Activated CD4-positive, alpha-beta T cell treated with anti-CD3 and anti-CD28 coated beads, Interleukin-2, amount 10 ng/mL, durations not matched to agents 24 days and 14 days (primary cell): ENCODE measurements at regions not wholly inside any gene's neighbourhood (a gene's known extent, or its start where the extent isn't known, plus 50 kb on each side); places are given as distances from the start of the nearest gene placed in this dataset.
A peak's percentile ranks its signal among the peaks of the same experiment; 100 is the strongest.

Source experiments
- DNase-seq: peaks from one replicate; pipeline ENCODE4 v3.0.0; 2022
- H3K27ac Mint-ChIP-seq: one replicate; pipeline ENCODE4 v1.8.0; 2022; ENCODE audit warnings: mild to moderate bottlenecking, mixed read lengths
- H3K27me3 Mint-ChIP-seq: one replicate; pipeline ENCODE4 v1.8.0; 2022; ENCODE audit warnings: mixed read lengths
- H3K36me3 Mint-ChIP-seq: one replicate; pipeline ENCODE4 v1.8.0; 2022; ENCODE audit warnings: low read depth, mild to moderate bottlenecking, mixed read lengths
- H3K4me1 Mint-ChIP-seq: one replicate; pipeline ENCODE4 v1.8.0; 2021; ENCODE audit warnings: mixed read lengths
- H3K4me3 Mint-ChIP-seq: one replicate; pipeline ENCODE4 v1.8.0; 2022; ENCODE audit warnings: mild to moderate bottlenecking, moderate library complexity, mixed read lengths
- H3K9me3 Mint-ChIP-seq: one replicate; pipeline ENCODE4 v1.8.0; 2021; ENCODE audit warnings: mixed read lengths
- intact Hi-C: fragments of 100-400 bp; cut with micrococcal nuclease; formaldehyde crosslinking; loops from one replicate; pipeline ENCODE4 v1.15.1; 2023

DNA sequence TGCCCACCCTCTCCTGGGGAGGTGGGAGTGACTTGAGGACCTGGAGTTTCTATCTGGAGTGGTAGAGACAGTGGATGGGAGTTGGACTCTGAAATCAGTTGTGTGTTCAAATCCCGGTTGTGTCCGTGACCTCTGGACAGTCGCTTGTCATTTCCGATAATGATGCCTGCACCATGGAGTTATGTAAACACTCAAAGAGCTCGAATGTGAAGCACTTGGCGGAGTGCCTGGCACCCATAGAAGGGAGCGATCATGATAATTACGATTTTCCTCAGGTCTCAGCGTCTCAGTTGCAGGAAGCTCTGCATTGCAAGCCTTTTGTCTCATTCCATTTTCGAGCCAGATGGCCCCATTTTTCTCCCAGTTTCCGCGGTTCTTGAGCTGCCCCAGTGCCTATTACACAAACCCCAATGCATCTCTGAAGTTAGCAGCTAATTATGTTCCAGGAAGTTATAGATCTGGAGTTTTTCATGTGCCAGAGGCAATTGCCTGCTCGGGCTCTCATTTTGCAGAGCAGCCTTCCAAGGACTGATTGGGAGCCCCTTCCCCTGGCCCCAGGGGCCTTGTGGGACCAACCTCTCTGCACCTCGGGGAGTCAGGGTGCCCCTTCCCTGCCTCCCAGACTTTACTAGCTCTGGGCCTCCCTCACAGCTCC, 175.5 kb upstream of the MVB12B start:
- Mint-ChIP-seq H3K9me3 (no peaks in the 10 kb centered on the region), H3K4me3 (no peak overlapping the region), H3K27ac (no peak overlapping the region), H3K27me3 (peaks cover 14% of the 10 kb centered on the region), H3K36me3 (no peaks in the 10 kb centered on the region), H3K4me1 (peaks cover 5% of the 10 kb centered on the region)
- intact Hi-C loops: no loop called here
- DNase-seq: peak; percentile 40

DNA sequence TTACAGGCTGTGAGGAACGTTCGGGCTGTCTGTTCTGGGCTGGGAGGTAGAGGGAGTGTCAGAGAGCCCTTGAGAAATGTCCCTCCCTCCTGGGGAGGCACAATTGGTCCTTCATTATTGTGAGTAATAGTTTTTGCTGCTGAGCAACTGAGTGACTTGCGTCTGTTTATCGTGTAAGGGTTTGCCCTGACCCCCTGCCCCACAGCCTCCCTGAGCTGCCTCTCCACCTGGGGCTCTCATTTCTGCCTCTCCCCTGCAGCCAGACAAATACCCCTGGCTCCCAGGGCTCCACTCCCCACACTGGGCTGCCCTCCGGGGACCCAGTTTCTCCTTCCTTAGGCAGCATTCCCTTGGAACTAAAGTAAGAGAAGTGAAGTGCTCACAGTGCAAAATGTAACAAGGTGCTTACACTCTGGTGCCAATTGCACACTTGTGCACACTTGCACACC, 174.9 kb upstream of the MVB12B start:
- Mint-ChIP-seq H3K36me3 (no peaks in the 10 kb centered on the region), H3K9me3 (no peaks in the 10 kb centered on the region), H3K27ac (no peak overlapping the region), H3K27me3 (peaks cover 11% of the 10 kb centered on the region), H3K4me3 (no peak overlapping the region), H3K4me1 (peaks cover under 1% of the 10 kb centered on the region)
- peak; percentile 38 for DNase-seq
- intact Hi-C loops: no loop called here

DNA sequence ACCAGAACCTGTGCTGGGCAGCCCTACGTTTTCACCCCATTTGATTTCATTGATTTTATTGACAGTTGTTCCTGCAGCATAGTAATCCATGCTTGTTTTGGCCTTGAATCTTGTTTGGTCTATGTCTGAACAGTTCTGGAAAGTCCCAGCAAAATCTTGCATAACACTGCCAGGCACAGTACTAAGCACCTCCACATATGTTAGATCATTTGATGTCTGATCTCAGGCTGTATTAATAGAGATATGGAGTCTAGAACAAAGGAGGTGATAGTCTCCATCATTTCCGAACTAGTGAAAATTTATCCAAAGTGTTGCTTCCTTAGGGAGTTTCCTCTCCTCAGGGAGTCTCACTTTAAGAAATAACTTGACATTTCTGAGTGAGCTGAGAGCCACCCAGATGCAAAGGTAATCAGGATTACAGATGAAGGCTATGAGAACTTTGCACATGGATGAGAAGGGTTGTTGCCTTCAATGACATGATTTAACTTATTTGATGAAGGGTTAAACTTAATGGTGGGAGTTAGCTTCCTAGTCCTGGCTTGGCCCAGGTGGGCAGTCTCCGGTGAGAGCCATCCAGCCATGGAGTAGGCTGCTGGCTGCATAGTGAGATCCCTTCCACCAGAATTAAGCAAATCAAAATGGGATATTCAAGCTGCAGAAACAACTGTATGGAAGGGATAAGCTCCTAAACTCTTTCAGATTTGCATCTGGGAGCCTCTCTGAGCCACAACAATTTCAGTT, 173.8 kb upstream of the MVB12B start:
- H3K27ac Mint-ChIP-seq: no peak overlapping the region
- DNase-seq: no peak
- H3K9me3 Mint-ChIP-seq: no peaks in the 10 kb centered on the region
- intact Hi-C loops: no loop called here
- H3K4me1 Mint-ChIP-seq: no peaks in the 10 kb centered on the region
- H3K36me3 Mint-ChIP-seq: no peaks in the 10 kb centered on the region
- peaks cover 5% of the 10 kb centered on the region for H3K27me3 Mint-ChIP-seq
- no peak overlapping the region for H3K4me3 Mint-ChIP-seq

DNA sequence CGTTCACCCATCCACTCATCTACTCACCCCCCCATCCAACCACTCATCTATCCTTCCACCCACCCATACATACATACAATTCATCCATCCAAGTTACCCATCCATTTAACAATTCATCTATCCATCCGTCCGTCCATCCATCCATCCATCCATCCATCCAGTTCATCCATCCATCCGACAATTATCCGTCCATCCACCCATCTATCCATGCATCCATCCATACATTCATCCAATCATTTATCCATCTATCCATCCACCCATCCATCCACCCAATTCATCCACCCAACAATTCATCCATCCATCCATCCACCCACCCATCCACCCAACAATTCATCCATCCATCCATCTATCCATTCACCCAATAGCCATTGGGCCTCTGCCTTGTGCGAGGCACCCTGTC, 173.2 kb upstream of the MVB12B start:
- Mint-ChIP-seq H3K9me3 (no peaks in the 10 kb centered on the region), H3K4me1 (no peaks in the 10 kb centered on the region), H3K27ac (no peak overlapping the region), H3K4me3 (no peak overlapping the region), H3K36me3 (no peaks in the 10 kb centered on the region), H3K27me3 (no peaks in the 10 kb centered on the region)
- DNase-seq: no peak
- intact Hi-C loops: no loop called here

DNA sequence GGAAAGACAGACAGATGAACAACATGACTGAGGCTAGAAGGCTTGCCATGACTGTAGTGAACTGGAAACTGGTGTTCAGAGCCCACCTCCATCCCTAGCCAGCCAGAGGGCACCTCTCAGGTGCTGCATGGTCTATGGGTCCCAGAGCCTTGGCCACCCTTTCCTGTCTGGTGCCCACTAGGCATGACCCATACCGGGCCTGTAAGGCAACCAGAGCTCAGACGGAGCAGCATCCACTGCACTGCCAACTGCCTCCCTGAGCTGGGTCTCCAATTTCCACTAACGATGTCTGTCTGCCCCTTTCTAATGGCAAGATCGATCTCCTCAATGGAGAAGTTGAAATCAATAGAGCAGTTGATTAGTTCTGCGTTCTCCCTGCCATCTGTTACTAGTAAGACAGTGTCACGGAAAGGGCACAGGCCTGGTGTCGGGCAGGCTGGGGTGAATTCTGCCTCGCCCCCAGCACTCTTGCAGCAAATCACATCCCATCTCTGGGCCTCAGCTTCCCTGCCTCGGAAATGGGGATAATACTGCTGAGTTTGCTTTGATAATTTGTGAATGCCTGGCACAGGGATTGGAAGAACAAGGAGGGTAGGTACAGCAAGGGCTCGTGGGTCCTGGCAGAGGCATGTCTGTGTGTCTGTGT, 172.3 kb upstream of the MVB12B start:
- Mint-ChIP-seq H3K36me3 (no peaks in the 10 kb centered on the region), H3K4me1 (no peaks in the 10 kb centered on the region), H3K4me3 (no peak overlapping the region), H3K27ac (no peak overlapping the region), H3K27me3 (peaks cover 2% of the 10 kb centered on the region), H3K9me3 (no peaks in the 10 kb centered on the region)
- intact Hi-C loops: no loop called here
- no peak for DNase-seq

DNA sequence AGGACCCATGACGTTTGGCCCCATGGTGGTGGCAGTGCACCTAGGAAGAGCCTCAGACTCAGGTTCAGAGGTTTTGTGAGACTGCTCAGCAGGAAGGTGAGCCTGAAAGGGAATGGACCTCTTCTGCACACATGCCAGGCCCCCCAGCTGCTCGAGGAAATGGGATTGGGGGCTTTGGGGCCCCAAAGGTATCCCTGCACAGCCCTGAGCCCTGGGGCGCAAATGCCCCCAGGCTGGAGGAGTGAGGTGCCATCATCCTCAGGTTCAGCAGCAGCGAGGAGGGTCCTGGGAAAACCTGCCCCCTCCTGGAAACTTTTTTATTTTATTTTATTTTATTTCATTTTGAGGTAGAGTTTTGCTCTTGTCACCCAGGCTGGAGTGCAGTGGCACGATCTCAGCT, 171.8 kb upstream of the MVB12B start:
- DNase-seq: no peak
- H3K36me3 Mint-ChIP-seq: no peaks in the 10 kb centered on the region
- peaks cover 2% of the 10 kb centered on the region for H3K27me3 Mint-ChIP-seq
- no peak overlapping the region for H3K4me3 Mint-ChIP-seq
- no peak overlapping the region for H3K27ac Mint-ChIP-seq
- H3K9me3 Mint-ChIP-seq: no peaks in the 10 kb centered on the region
- intact Hi-C loops: no loop called here
- H3K4me1 Mint-ChIP-seq: no peaks in the 10 kb centered on the region

DNA sequence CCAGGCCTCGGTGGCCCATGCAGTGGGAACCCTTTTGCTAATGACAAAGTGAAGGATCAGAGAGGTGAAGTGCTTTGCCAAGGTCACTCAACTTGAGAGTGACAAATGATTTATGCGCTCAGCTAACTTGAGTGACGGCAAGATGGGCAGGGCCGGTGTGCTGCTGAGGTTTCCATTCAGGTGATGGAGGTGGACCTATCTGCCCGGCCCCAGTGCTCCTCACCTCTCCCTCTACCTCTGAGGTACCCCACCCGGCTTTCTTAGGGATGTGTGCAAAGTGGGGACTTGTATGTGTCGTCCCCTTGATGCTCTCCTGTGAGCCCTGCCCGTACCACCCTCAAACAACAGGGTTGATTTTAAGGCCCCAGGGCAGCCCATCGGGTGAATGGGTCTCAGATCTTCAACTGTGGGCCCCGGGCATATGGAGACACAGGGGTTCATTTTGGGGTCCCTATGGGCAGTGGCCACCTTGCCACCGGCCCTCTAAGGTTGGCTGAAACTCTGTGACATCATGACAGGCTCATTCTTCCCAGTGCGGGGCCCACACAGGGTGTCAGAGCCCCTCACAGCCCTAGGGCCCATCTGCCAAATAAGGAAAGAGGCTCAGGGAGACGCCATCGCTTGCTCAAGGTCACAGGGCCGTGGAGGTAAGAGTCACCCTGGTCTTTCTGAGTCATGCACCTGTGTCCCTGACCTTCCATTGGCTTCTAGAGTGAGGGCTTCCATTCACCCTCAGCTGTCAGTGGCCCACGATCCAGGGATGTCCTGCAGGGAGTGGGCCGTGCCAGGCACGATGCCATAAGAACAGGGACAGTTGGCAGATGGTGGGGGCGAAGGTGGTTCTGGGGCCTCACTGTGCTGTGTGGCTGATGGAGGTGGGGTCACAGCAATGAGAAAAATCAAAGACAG, 170.6 kb upstream of the MVB12B start:
- Mint-ChIP-seq H3K36me3 (no peaks in the 10 kb centered on the region), H3K27me3 (peaks cover 2% of the 10 kb centered on the region), H3K4me3 (no peak overlapping the region), H3K9me3 (no peaks in the 10 kb centered on the region), H3K27ac (no peak overlapping the region), H3K4me1 (no peaks in the 10 kb centered on the region)
- peak; percentile 42 for DNase-seq
- intact Hi-C loops: no loop called here

DNA sequence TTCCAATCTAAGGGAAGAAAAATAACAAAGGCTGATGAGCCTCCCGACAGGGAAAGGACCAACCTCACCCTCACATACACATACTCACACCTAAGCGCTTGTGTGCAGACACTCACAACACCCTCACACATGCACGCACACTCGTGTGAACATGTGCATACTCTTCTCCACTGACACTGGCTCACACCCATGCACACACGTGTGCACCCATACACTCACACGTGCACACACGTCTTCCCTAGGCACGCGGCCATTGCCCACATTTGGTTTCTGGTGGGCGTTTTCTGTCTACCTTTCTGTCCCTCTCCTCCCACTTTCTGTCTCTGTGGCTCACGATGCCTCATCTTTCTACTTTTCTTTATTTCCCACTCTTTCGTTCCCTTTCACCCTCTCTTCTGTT, 169.7 kb upstream of the MVB12B start:
- Mint-ChIP-seq H3K9me3 (no peaks in the 10 kb centered on the region), H3K27ac (no peak overlapping the region), H3K27me3 (peaks cover 2% of the 10 kb centered on the region), H3K4me1 (no peaks in the 10 kb centered on the region), H3K4me3 (no peak overlapping the region), H3K36me3 (no peaks in the 10 kb centered on the region)
- DNase-seq: no peak
- intact Hi-C loops: no loop called here

DNA sequence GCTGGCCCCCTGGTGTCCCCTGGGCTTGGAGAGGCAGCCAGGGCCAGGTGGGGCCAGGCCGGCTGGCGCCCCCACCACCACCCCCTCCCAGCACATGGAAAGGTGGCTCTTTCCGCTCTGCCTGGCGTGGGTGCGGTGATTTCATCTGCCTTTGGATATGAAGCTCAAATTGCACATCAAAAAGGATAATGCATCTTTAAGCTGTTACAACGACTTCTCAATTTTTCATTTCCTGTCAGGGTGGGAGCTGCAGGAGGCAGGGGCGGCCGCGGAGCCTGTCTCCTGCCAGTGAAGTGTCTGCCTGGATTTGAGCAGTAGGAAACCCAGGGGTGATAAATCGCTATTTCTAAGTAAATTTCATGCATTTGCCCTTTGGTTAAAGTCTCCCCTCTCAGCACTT, 169.2 kb upstream of the MVB12B start:
- Mint-ChIP-seq H3K27me3 (peaks cover 2% of the 10 kb centered on the region), H3K4me1 (no peaks in the 10 kb centered on the region), H3K36me3 (no peaks in the 10 kb centered on the region), H3K27ac (no peak overlapping the region), H3K9me3 (no peaks in the 10 kb centered on the region), H3K4me3 (no peak overlapping the region)
- no peak for DNase-seq
- intact Hi-C loops: no loop called here

DNA sequence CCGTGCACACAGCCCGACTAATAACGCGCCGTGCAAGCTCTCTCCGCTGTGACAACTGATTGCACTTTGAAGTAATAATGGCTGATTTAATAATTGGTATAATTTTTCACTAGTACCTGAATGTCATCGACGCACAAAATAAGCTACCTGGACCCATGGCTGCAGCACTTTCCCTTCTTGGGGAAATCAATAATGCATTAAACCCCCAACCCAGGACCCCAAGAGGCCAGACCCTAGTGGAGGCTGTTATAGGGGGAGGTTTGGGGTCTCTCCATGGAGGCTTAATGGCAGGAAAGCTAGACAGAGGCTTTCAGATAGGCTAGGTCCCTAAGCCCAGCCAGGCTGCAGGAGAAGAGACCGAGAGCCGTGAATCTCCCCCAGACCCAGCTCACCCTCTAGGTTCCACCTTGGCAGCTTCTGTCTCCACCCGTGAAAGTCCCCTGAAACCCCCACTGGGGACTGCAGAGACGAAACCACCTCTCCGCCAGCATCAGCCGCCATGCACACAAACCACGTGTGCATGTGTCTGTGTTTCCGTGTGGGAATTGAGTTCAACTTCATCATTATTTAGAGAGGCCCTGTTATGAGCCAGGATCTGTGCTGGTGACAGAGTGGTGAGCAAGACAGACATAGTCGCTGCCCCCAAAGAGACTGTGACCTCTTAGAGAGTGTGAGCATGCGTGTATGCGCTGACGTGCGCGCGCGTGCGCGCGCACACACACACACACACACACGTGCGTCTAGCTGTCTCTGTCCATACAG, 168.6 kb upstream of the MVB12B start:
- H3K27me3 Mint-ChIP-seq: peaks cover 2% of the 10 kb centered on the region
- intact Hi-C loops: no loop called here
- no peak for DNase-seq
- H3K27ac Mint-ChIP-seq: no peak overlapping the region
- H3K4me3 Mint-ChIP-seq: no peak overlapping the region
- no peaks in the 10 kb centered on the region for H3K36me3 Mint-ChIP-seq
- no peaks in the 10 kb centered on the region for H3K4me1 Mint-ChIP-seq
- no peaks in the 10 kb centered on the region for H3K9me3 Mint-ChIP-seq

DNA sequence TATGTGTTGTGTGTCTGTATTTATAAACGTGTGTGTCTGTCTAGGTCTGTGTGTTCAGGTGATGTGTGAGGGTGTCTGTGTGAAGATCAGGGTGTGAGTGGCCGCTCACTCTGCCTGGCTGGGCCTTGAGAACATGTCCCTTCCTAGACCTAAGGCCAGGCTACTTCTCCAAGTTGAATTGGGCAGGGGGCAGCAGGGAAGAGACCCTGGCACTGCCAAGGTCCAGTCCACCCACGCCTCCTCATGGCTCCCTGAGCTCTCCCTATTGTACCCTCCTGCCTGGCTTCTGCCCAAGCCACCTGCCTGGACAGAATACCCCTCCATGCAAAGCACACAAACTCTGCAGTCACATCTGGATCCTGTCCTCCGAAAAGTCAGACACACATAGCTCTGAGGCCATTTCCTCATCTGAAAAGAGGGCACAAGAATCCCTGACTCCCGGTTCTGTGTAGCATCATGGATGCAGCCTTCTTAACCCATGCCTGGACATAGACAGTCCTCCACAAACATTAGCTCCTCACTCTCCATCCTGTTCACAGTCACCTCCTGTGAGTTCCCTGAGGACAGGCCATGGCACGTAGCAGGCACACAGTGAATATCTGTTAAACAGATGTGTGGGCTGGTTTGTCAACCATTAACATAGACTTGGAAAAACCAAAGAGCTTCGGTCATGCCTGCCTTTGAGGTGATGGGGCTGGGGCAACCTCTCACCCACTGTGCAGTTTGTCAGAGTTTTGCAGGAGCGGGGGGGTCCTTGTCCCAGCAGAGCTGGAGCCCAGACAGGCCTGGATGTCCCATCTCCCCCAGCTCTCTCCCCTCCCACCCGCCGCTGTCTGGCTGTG, 167.8 kb upstream of the MVB12B start:
- Mint-ChIP-seq H3K4me3 (no peak overlapping the region), H3K4me1 (no peaks in the 10 kb centered on the region), H3K36me3 (no peaks in the 10 kb centered on the region), H3K27ac (no peak overlapping the region), H3K27me3 (peaks cover 2% of the 10 kb centered on the region), H3K9me3 (no peaks in the 10 kb centered on the region)
- intact Hi-C loops: no loop called here
- peak; percentile 34 for DNase-seq

DNA sequence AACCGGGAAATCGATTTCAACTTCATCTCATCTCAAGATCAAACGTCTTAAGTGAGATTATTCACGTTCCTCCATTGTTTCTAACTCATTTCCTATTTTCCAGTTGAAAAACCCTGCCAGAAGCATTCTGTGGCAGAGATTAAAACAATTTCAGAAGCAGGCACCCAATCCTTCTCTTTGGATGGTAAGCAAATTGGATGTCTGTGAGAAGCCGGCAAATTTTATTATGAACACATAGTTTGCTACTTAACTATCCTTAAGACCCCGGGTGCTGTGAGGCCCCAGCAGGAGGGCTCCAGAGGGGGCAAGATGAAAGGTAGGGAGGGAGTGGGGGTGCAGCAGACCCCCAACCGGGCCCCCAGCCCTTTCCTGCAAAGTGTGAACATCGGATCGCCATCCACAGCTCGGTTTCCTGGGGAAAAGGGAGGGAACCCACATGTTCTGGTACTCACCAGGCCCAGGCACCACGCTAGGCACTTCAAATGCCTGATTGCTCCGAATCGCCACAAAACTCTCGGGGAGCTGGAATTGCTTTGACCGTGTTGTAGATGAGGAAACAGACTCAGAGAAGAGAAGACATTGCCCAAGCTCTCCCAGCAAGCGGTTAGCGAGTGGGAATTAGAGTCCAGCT, 167.1 kb upstream of the MVB12B start:
- Mint-ChIP-seq H3K4me3 (no peak overlapping the region), H3K9me3 (no peaks in the 10 kb centered on the region), H3K27ac (no peak overlapping the region), H3K27me3 (peaks cover 2% of the 10 kb centered on the region), H3K4me1 (no peaks in the 10 kb centered on the region), H3K36me3 (no peaks in the 10 kb centered on the region)
- intact Hi-C loops: no loop called here
- peak; percentile 27 for DNase-seq
